ENCODE measurements at regions not wholly inside any gene's neighbourhood (a gene's known extent, or its start where the extent isn't known, plus 50 kb on each side); places are given as distances from the start of the nearest gene placed in this dataset.

DNA sequence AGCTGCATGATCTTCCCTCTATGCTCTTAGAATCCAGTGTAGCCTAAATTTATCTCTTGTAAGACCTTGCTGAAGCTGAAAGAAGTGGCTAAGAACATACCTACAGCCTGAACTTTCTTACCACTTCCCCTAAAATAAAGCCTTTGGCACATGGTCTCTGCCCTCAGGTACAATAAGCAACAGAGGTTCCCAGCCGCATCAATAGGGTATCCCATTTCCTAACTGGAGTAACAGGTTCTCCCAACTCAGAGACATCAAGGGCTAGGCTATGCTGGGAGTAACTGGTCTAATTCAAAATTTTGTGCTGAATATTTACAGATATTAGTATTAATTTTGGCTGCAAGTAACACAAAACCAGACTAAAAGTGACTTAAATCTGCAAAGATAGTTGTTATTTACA lies 335.8 kb upstream of the TRPC7 start:
- no peak for DNase-seq (ENCODE audit: extremely low read depth in 1 of 2, low read depth in 1 of 2)

DNA sequence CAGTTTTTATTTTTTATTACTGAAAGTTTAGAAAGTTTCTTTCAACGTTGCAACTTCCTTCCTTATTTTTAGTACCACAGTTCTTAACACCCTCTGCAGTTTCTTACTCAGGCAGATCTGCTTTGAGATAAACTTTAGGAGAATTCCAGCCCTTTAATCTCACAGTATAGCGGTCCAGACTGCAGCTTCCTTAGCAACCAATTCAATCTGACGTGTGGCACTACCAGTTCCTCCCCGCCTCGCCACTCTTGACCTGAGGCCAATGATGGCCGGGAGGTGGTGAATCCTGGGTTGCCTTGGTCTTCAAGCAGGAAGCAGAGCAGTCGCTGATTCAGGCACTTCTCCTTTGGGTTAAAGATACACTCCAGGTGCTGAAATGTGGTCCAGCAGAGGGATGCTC lies 334.3 kb upstream of the TRPC7 start:
- DNase-seq (ENCODE audit: extremely low read depth in 1 of 2, low read depth in 1 of 2), result no peak

GRCh38 chr5:136698970-136699369 lies 333.6 kb upstream of the TRPC7 start:
- no peak for DNase-seq (ENCODE audit: extremely low read depth in 1 of 2, low read depth in 1 of 2)

DNA sequence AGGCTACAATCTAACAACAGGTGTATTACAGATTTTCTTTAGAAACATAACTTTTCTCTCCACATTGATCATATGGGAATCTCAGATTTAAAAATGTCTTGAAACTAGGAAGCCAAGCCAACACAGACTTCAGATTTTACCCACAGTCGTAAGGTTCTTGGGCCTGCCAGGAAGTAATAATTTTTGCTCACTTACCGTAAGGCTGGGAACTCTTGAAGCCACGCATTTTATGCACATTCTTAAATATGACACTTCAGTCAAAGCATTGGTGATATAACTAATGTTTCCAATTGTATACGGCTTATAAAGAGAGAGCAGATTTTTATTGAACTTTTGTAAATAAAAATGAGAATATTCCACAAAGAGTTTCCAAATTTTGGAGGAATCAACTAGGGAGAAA lies 328.9 kb upstream of the TRPC7 start:
- DNase-seq (ENCODE audit: extremely low read depth in 1 of 2, low read depth in 1 of 2), result no peak

DNA sequence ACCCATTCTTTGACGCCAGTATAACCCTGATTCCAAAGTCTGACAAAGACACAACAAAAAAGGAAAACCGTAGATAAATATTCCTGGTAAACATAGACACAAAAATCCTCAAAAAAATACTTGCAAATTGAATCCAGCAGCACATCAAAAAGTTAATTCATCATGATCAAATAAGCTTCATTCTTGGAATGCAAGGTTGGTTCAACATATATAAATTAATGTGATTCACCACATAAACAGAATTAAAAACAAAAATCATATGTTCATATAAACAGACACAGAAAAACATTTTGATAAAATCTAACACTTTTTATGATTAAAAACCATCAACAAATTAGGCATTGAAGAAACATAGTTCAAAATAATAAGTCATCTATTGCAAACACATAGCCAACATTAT lies 324.2 kb upstream of the TRPC7 start:
- no peak for DNase-seq (ENCODE audit: extremely low read depth in 1 of 2, low read depth in 1 of 2)

DNA sequence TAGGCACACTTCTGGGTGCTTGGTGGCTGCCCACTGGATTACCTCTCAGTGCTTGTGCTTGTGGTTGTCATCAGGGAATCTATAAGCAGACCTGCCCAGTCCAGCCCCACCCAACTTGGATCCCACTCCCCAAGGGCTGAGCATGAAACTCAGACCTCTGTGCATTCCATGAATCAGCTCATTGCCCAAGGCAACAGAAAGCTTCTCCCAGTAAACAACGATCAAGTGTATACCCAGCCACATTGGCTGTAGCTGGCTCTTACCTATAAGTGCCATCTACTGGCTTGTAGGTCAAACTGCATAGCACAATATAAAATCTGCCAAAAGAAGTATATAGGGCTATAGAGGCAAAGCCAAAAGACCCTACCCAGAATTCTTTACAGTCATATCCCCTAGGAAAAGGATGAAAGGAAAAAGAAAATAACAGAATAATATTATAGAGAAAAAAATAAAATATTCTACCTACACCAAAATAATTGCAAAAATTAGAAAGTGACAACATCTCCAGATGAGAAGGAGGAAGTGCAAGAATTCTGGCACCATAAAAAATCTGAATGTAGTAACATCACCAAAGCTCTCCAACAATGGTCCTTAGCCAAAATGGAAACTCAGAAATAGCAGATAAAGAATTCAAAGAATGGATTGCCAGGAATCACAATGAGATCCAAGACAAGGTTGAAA lies 321.0 kb upstream of the TRPC7 start:
- no peak for DNase-seq (ENCODE audit: extremely low read depth in 1 of 2, low read depth in 1 of 2)

GRCh38 chr5:136682986-136683385 lies 317.6 kb upstream of the TRPC7 start:
- no peak for DNase-seq (ENCODE audit: extremely low read depth in 1 of 2, low read depth in 1 of 2)

DNA sequence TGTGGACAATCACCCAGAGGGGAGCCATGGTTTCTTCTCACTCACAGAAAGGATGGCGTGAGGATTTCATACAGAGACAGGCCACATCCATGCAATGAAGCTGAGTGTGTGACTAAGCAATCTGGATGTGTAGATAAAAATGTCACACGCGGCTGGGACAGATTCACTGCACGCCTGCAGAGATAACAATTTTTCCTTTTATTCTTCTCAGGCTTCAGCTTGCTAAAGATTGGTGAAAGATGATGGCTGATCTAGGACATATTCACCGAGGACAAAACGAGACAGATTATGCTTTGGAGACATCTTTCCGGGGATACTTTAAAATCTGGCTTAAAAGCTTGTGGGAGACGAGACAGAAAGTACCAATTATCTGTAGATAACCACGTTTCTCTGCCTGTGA lies 313.9 kb upstream of the TRPC7 start:
- no peak for DNase-seq (ENCODE audit: extremely low read depth in 1 of 2, low read depth in 1 of 2)

- no peak for DNase-seq (ENCODE audit: extremely low read depth in 1 of 2, low read depth in 1 of 2)
Observed at GRCh38 chr5:136677217-136677616, 311.9 kb upstream of the TRPC7 start.

DNA sequence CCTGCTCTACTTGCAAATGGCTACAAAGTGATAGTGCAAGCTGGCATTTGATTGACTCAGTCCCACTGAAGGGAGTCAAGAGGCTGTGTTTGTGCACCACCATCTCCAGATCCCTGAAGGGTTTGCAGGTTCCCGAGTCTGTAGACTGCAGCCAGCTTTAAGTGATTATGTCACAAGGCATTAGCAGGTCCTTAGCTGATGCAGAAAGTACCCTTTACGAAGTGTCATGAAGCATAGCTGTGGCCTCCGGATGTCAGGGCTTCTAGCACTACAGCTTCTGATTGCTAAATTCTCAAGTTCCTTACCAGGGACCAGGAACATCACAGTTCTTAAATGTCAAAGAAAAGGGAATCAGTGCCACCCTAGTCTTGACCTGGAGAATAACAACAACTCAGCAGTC lies 311.3 kb upstream of the TRPC7 start:
- DNase-seq (ENCODE audit: extremely low read depth in 1 of 2, low read depth in 1 of 2), result no peak

DNA sequence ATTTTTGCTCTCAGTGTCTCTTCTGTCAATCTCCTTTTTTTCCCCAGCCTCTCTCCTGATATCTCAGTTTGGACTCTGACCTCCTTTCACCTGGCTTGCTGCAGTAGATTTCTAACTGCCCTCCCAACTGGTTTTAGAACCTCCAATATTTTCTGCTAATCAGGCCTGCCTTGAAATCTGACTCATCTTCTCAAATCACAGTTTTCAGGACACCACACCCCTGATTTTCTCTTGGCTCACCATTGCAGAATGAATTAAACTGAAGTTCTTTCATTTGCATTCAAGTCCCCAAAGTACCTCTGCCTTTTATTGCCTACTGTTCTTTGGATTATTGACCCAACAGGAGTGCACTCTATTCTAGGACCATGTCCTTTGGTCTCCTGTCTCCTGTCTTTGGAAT lies 310.4 kb upstream of the TRPC7 start:
- DNase-seq (ENCODE audit: extremely low read depth in 1 of 2, low read depth in 1 of 2), result no peak

- no peak for DNase-seq (ENCODE audit: extremely low read depth in 1 of 2, low read depth in 1 of 2)
Observed at GRCh38 chr5:136674178-136674577, 308.8 kb upstream of the TRPC7 start.

- no peak for DNase-seq (ENCODE audit: extremely low read depth in 1 of 2, low read depth in 1 of 2)
Observed at GRCh38 chr5:136667789-136668188, 302.4 kb upstream of the TRPC7 start.

GRCh38 chr5:136666970-136667620 lies 301.8 kb upstream of the TRPC7 start:
- no peak for DNase-seq (ENCODE audit: extremely low read depth in 1 of 2, low read depth in 1 of 2)

GRCh38 chr5:136665331-136665730 lies 300.0 kb upstream of the TRPC7 start:
- DNase-seq (ENCODE audit: extremely low read depth in 1 of 2, low read depth in 1 of 2), result no peak

- DNase-seq (ENCODE audit: extremely low read depth in 1 of 2, low read depth in 1 of 2), result no peak
Observed at GRCh38 chr5:136661026-136661425, 295.7 kb upstream of the TRPC7 start.

DNA sequence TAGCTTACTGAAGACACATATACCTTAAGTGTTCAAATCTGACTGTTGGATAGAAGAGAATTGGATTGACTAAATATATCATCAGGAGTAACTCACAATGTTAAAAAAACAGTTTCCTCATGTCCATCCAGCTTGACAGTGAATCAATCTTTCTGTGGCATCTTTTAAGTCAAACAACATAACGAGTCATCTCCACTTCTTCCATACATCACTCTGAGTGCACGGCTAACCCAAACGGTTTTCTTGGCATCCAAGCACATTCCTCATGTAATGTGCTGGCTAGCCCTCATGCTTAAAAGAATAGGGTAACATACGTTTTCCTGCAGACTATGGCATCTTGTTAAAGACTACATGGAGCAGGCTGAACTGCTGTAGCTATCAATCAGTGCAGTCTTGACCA lies 291.5 kb upstream of the TRPC7 start:
- no peak for DNase-seq (ENCODE audit: extremely low read depth in 1 of 2, low read depth in 1 of 2)

GRCh38 chr5:136655468-136655867 lies 290.1 kb upstream of the TRPC7 start:
- DNase-seq (ENCODE audit: extremely low read depth in 1 of 2, low read depth in 1 of 2), result no peak

- no peak for DNase-seq (ENCODE audit: extremely low read depth in 1 of 2, low read depth in 1 of 2)
Observed at GRCh38 chr5:136646915-136647314, 281.6 kb upstream of the TRPC7 start.

DNA sequence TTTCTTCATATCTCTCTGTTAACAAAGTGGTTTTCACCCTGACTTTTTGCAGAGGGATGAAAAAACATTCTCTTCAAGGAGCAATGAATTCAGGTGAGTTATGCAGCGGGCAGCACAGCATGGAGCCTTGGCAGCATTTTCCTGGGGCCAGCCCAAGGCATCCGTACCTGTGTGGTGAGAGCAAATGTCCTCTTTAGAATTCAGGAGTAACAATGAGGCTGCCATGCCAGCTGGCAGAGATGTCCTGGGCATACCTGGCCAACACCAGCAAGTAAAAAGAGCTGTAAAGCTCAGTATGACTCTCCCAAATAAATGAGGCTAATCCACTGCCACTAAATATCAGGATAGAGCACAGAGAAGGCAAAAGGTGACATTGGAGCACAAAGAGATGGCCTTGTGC lies 277.6 kb upstream of the TRPC7 start:
- no peak for DNase-seq (ENCODE audit: extremely low read depth in 1 of 2, low read depth in 1 of 2)

DNA sequence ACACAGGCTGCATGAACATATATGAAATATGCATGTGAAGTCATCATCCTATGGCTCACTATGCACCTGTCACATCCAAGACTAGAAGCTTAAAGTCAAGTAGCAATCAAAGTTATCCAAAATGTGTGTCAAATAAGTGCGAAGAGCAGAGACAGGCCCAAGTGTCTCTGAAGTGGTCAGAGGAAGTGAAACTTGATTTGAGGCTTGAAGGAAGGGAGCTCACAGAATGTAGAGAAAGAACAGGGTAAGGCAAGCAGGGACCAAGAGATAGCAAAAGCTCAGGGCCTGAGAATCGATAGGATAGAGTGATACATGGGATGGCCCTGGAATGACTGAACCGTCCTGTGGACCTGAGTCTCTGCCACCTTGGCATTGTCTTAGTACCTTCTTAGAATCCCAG lies 274.3 kb upstream of the TRPC7 start:
- DNase-seq (ENCODE audit: extremely low read depth in 1 of 2, low read depth in 1 of 2), result no peak

DNA sequence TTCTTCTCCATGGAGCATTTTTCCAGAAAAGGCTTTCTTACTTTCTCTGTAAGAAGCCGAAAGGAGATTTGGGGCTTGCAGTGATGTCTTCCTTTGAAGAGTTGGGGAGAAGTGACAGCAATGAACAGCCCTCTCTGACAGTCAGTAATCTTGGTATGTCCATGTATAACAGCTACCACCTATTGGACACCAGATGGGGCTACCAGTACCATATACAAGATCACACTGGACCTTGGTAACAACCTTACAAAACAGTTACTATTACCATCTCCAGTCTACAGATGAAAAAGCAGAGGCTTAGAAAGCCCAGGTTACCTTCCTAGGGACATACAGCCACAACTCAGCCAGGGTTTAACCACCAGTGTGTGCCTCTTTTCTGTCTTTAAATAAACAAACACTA lies 272.7 kb upstream of the TRPC7 start:
- DNase-seq (ENCODE audit: extremely low read depth in 1 of 2, low read depth in 1 of 2), result no peak

- no peak for DNase-seq (ENCODE audit: extremely low read depth in 1 of 2, low read depth in 1 of 2)
Observed at GRCh38 chr5:136636001-136636400, 270.7 kb upstream of the TRPC7 start.
